ENCODE measurements at regions not wholly inside any gene's neighbourhood (a gene's known extent, or its start where the extent isn't known, plus 50 kb on each side); places are given as distances from the start of the nearest gene placed in this dataset.

DNA sequence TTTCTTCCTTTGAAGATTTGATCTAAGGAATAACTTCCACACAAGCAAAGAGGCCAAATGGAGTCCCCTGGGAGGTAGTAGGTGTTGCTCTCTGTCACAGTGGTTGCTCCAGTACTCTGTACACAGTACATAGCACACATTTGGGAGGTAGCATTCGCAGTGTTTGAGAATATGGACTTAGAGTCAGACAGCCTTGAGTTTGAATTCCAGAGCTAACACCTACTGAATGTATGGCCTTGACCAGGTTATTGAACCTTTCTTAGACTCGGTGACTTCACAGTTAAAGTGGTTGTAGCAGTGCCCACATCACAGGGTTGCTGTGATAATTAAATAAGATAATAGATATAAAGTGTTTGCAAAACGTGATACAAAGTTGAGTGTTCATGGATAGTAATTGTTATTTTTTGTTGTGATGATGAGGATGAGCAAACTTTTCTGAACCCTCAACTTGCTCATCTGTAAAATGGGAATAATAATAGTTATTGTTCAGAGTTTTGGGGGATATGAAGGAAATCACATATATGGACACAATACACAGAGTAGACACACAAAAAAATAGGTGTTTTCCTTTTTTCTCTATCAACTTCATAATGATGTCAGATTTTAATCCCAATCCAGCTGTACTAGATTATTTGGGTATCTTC lies 271.6 kb upstream of the CRY1 start:
- POLR2A ChIA-PET (ENCODE audit: partially characterized antibody), result no interaction called here

More for the DNA sequence above, 271.6 kb upstream of the CRY1 start:
- H3K9ac ChIP-seq (replicated peaks in 1 of 4; ENCODE audit: extremely low read depth in 1 of 4, low read depth in 3 of 4, low read length in 3 of 4), result no peak overlapping the region
- no peak for TF ChIP-seq CTBP2 (IDR thresholded peaks at IDR 0.05; ENCODE audit: borderline replicate concordance, insufficient read depth, insufficient read length, low read length)
- no peak for TF ChIP-seq JUN (IDR thresholded peaks at IDR 0.05; ENCODE audit: low read depth, low read length)
- TF ChIP-seq TBP (IDR thresholded peaks at IDR 0.05; ENCODE audit: low read depth, low read length), result no peak
- TF ChIP-seq POU5F1 (IDR thresholded peaks at IDR 0.05; ENCODE audit: low read depth, low read length), result no peak
- no peak for TF ChIP-seq NANOG (IDR thresholded peaks at IDR 0.05; ENCODE audit: insufficient read depth, low read depth, low read length, poor library complexity, severe bottlenecking)
- TF ChIP-seq ZNF274 (IDR thresholded peaks at IDR 0.05; ENCODE audit: borderline replicate concordance, extremely low read depth, low read length), result no peak
- no peak for TF ChIP-seq EZH2 (IDR thresholded peaks at IDR 0.05; ENCODE audit: low read depth, low read length, severe bottlenecking)
- TF ChIP-seq BACH1 (IDR thresholded peaks at IDR 0.05; ENCODE audit: low read length), result no peak
- TF ChIP-seq, protein P1, sequence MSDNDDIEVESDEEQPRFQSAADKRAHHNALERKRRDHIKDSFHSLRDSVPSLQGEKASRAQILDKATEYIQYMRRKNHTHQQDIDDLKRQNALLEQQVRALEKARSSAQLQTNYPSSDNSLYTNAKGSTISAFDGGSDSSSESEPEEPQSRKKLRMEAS (IDR thresholded peaks at IDR 0.05), result no peak
- no peak for TF ChIP-seq POLR2A (IDR thresholded peaks at IDR 0.05; ENCODE audit: control extremely low read depth in 1 of 2, low read depth in 2 of 2, low read length in 2 of 2)
- TF ChIP-seq CBX5 (IDR thresholded peaks at IDR 0.05; ENCODE audit: low read depth, low read length), result no peak
- no peak for TF ChIP-seq TEAD4 (IDR thresholded peaks at IDR 0.05; ENCODE audit: low read depth, low read length)
- no peaks in the 10 kb centered on the region for H3K9me3 ChIP-seq (ENCODE audit: insufficient read depth in 2 of 2, low read depth in 1 of 2, low read length in 1 of 2)
- H3K14ac ChIP-seq (ENCODE audit: insufficient read length), result no peak overlapping the region
- H4K5ac ChIP-seq (ENCODE audit: insufficient read length, low read depth, low read length), result no peak overlapping the region
- no peak overlapping the region for H2BK15ac ChIP-seq (ENCODE audit: low read length)
- no peaks in the 10 kb centered on the region for H3K79me2 ChIP-seq (ENCODE audit: control insufficient read depth in 1 of 2, insufficient read depth in 2 of 2, low read length in 2 of 2)
- peaks cover 0 to 2% of the 10 kb centered on the region in 2 experiments for H4K20me1 ChIP-seq (replicated peaks in 1 of 2; ENCODE audit: control insufficient read depth in 1 of 2, insufficient read depth in 2 of 2, low read length in 2 of 2)
- WGBS, 2 experiments (ENCODE audit: extremely low coverage in 1 of 2, insufficient coverage in 1 of 2, insufficient read length in 1 of 2, insufficient replicate concordance in 2 of 2, low coverage in 1 of 2, low lambda C conversion rate in 2 of 2, missing lambda C conversion rate in 1 of 2), result 86% methylated on average over 3 of the region's 3 CpGs; no CpG with 5 or more reads in 1 of the 2 experiments
- H3K56ac ChIP-seq (replicated peaks; ENCODE audit: insufficient read length, low read depth, low read length), result no peak overlapping the region
- H2BK20ac ChIP-seq (ENCODE audit: low read length), result no peak overlapping the region
- H4K91ac ChIP-seq (replicated peaks; ENCODE audit: insufficient read length, low read length), result no peak overlapping the region
- no peak overlapping the region for H3K4me2 ChIP-seq (ENCODE audit: insufficient read depth in 1 of 2, low read depth in 2 of 2, low read length in 2 of 2)
- no peak overlapping the region for H4K8ac ChIP-seq (ENCODE audit: extremely low read depth, insufficient read depth, low read length)
- H3K18ac ChIP-seq (ENCODE audit: extremely low read depth, low read length), result no peak overlapping the region
- H3K23me2 ChIP-seq (ENCODE audit: low read depth, low read length), result no peaks in the 10 kb centered on the region; the same call in 1 of the 2 replicates
- no peak overlapping the region for H3K4ac ChIP-seq (replicated peaks; ENCODE audit: insufficient read length, low read depth, low read length)
- no peaks in the 10 kb centered on the region for H3K27me3 ChIP-seq (replicated peaks in 1 of 4; ENCODE audit: control insufficient read depth in 3 of 4, extremely low read depth in 1 of 4, insufficient read depth in 3 of 4, low read length in 3 of 4)
- no peak overlapping the region for H2BK5ac ChIP-seq (ENCODE audit: low read depth, low read length)
- H3K4me1 ChIP-seq (replicated peaks in 1 of 4; ENCODE audit: control insufficient read depth in 3 of 4, insufficient read depth in 4 of 4, low read length in 3 of 4), result no peaks in the 10 kb centered on the region
- H3K79me1 ChIP-seq (ENCODE audit: low read depth, low read length), result no peaks in the 10 kb centered on the region
- no peak overlapping the region for H3K4me3 ChIP-seq (ENCODE audit: extremely low read depth in 1 of 4, insufficient read depth in 2 of 4, low read depth in 3 of 4, low read length in 4 of 4)
- no peak overlapping the region for H2AFZ ChIP-seq (ENCODE audit: low read length)
- no peak overlapping the region for H2AK5ac ChIP-seq (ENCODE audit: low read depth, low read length)
- DNase-seq (ENCODE audit: low read depth in 1 of 2, low spot score in 2 of 2) (no peak), FAIRE-seq (no peak)
- CTCF ChIA-PET (ENCODE audit: partially characterized antibody), result interaction anchor here (0.8 to 1.1 kb wide), 5 partner anchors 8 to 242 kb away, joined by 3 to 4 read pairs (median 3); no protein-coding TSS in a partner anchor
- H3K23ac ChIP-seq (ENCODE audit: insufficient read length), result no peak overlapping the region
- H3K27ac ChIP-seq (ENCODE audit: low read depth, low read length), result no peak overlapping the region
- H2BK12ac ChIP-seq (ENCODE audit: low read depth, low read length), result no peak overlapping the region
- H2BK120ac ChIP-seq (replicated peaks; ENCODE audit: low read depth, low read length), result no peak overlapping the region
- H3K36me3 ChIP-seq (ENCODE audit: control insufficient read depth in 2 of 4, insufficient read depth in 4 of 4, low read length in 3 of 4), result no peaks in the 10 kb centered on the region

All from H1 (cell line).